ENCODE measurements at regions not wholly inside any gene's neighbourhood (a gene's known extent, or its start where the extent isn't known, plus 50 kb on each side); places are given as distances from the start of the nearest gene placed in this dataset.

- H3K9me3 Mint-ChIP-seq = no peaks in the 10 kb centered on the region
- H3K4me3 Mint-ChIP-seq = no peak overlapping the region
- DNase-seq = no peak
- no peaks in the 10 kb centered on the region for H3K4me1 Mint-ChIP-seq
- H3K36me3 Mint-ChIP-seq = no peaks in the 10 kb centered on the region
- peaks cover 0 to 7% (median 0%) of the 10 kb centered on the region in 3 donors for H3K27me3 Mint-ChIP-seq (ENCODE audit: low read depth in 3 of 3)
- no peak overlapping the region for H3K27ac Mint-ChIP-seq
Observed at GRCh38 chr6:134835993-134836392, 113.9 kb downstream of the ALDH8A1 start.

GRCh38 chr6:134830940-134831339 is 119.0 kb downstream of the ALDH8A1 start:
- H3K4me3 Mint-ChIP-seq = no peak overlapping the region
- H3K27me3 Mint-ChIP-seq (ENCODE audit: low read depth in 3 of 3) = peaks cover 0 to 2% (median 0%) of the 10 kb centered on the region in 3 donors
- no peak for DNase-seq
- no peaks in the 10 kb centered on the region for H3K4me1 Mint-ChIP-seq
- H3K9me3 Mint-ChIP-seq = no peaks in the 10 kb centered on the region
- H3K27ac Mint-ChIP-seq = no peak overlapping the region
- no peaks in the 10 kb centered on the region for H3K36me3 Mint-ChIP-seq

GRCh38 chr6:134830194-134830593 is 119.7 kb downstream of the ALDH8A1 start:
- DNase-seq = no peak
- Mint-ChIP-seq H3K4me1 (no peaks in the 10 kb centered on the region), H3K27ac (no peak overlapping the region), H3K36me3 (no peaks in the 10 kb centered on the region), H3K27me3 (ENCODE audit: low read depth in 3 of 3) (peaks cover 0 to 2% (median 0%) of the 10 kb centered on the region in 3 donors), H3K4me3 (no peak overlapping the region), H3K9me3 (no peaks in the 10 kb centered on the region)

- no peaks in the 10 kb centered on the region for H3K36me3 Mint-ChIP-seq
- no peaks in the 10 kb centered on the region for H3K9me3 Mint-ChIP-seq
- DNase-seq = no peak
Observed at GRCh38 chr6:134828641-134829040, 121.3 kb downstream of the ALDH8A1 start.

GRCh38 chr6:134826889-134827737 is 122.8 kb downstream of the ALDH8A1 start:
- Mint-ChIP-seq H3K27me3 (ENCODE audit: low read depth in 3 of 3) (peaks cover 2 to 3% (median 2%) of the 10 kb centered on the region in 3 donors), H3K36me3 (no peaks in the 10 kb centered on the region), H3K9me3 (no peaks in the 10 kb centered on the region), H3K4me3 (no peak overlapping the region), H3K27ac (no peak overlapping the region), H3K4me1 (no peaks in the 10 kb centered on the region)
- no peak for DNase-seq

More at GRCh38 chr6:134828641-134829040, 121.3 kb downstream of the ALDH8A1 start:
- H3K4me1 Mint-ChIP-seq = no peaks in the 10 kb centered on the region
- H3K27me3 Mint-ChIP-seq (ENCODE audit: low read depth in 3 of 3) = peaks cover under 1 to 3% (median 2%) of the 10 kb centered on the region in 3 donors
- H3K27ac Mint-ChIP-seq = no peak overlapping the region
- no peak overlapping the region for H3K4me3 Mint-ChIP-seq

GRCh38 chr6:134823710-134824034 is 126.2 kb downstream of the ALDH8A1 start:
- H3K4me3 Mint-ChIP-seq = no peak overlapping the region
- DNase-seq = no peak
- H3K4me1 Mint-ChIP-seq = no peaks in the 10 kb centered on the region
- peaks cover 2 to 9% (median 4%) of the 10 kb centered on the region in 3 donors for H3K27me3 Mint-ChIP-seq (ENCODE audit: low read depth in 3 of 3)
- H3K36me3 Mint-ChIP-seq = no peaks in the 10 kb centered on the region
- H3K27ac Mint-ChIP-seq = no peak overlapping the region
- H3K9me3 Mint-ChIP-seq = no peaks in the 10 kb centered on the region

GRCh38 chr6:134822920-134823709 is 126.8 kb downstream of the ALDH8A1 start:
- H3K9me3 Mint-ChIP-seq = no peaks in the 10 kb centered on the region
- no peak overlapping the region for H3K4me3 Mint-ChIP-seq
- no peaks in the 10 kb centered on the region for H3K36me3 Mint-ChIP-seq
- no peaks in the 10 kb centered on the region for H3K4me1 Mint-ChIP-seq
- H3K27me3 Mint-ChIP-seq (ENCODE audit: low read depth in 3 of 3) = peaks cover 2 to 9% (median 4%) of the 10 kb centered on the region in 3 donors
- H3K27ac Mint-ChIP-seq = no peak overlapping the region
- peak; percentile 3 to 17 (median 5) for DNase-seq

GRCh38 chr6:134821928-134822864 is 127.7 kb downstream of the ALDH8A1 start:
- no peak for DNase-seq
- no peaks in the 10 kb centered on the region for H3K9me3 Mint-ChIP-seq
- no peaks in the 10 kb centered on the region for H3K36me3 Mint-ChIP-seq
- peaks cover 2 to 9% (median 2%) of the 10 kb centered on the region in 3 donors for H3K27me3 Mint-ChIP-seq (ENCODE audit: low read depth in 3 of 3)
- no peak overlapping the region for H3K27ac Mint-ChIP-seq
- H3K4me1 Mint-ChIP-seq = no peaks in the 10 kb centered on the region
- no peak overlapping the region for H3K4me3 Mint-ChIP-seq

- Mint-ChIP-seq H3K4me1 (no peaks in the 10 kb centered on the region), H3K27ac (no peak overlapping the region), H3K4me3 (no peak overlapping the region), H3K27me3 (ENCODE audit: low read depth in 3 of 3) (peaks cover 2 to 9% (median 2%) of the 10 kb centered on the region in 3 donors), H3K9me3 (no peaks in the 10 kb centered on the region), H3K36me3 (no peaks in the 10 kb centered on the region)
- no peak for DNase-seq
Observed at GRCh38 chr6:134821397-134821796, 128.5 kb downstream of the ALDH8A1 start.

GRCh38 chr6:134819863-134820800 is 129.8 kb downstream of the ALDH8A1 start:
- no peaks in the 10 kb centered on the region for H3K36me3 Mint-ChIP-seq
- no peaks in the 10 kb centered on the region for H3K9me3 Mint-ChIP-seq
- H3K4me1 Mint-ChIP-seq = no peaks in the 10 kb centered on the region
- no peak for DNase-seq
- H3K27me3 Mint-ChIP-seq (ENCODE audit: low read depth in 3 of 3) = peaks cover 2 to 9% (median 2%) of the 10 kb centered on the region in 3 donors
- no peak overlapping the region for H3K4me3 Mint-ChIP-seq
- no peak overlapping the region for H3K27ac Mint-ChIP-seq

GRCh38 chr6:134819236-134819635 is 130.7 kb downstream of the ALDH8A1 start:
- H3K27ac Mint-ChIP-seq = no peak overlapping the region
- peaks cover 2 to 6% (median 2%) of the 10 kb centered on the region in 3 donors for H3K27me3 Mint-ChIP-seq (ENCODE audit: low read depth in 3 of 3)
- H3K4me1 Mint-ChIP-seq = no peaks in the 10 kb centered on the region
- no peaks in the 10 kb centered on the region for H3K36me3 Mint-ChIP-seq
- DNase-seq = no peak
- no peaks in the 10 kb centered on the region for H3K9me3 Mint-ChIP-seq
- no peak overlapping the region for H3K4me3 Mint-ChIP-seq

- H3K27ac Mint-ChIP-seq = no peak overlapping the region
- H3K36me3 Mint-ChIP-seq = no peaks in the 10 kb centered on the region
- peaks cover 0 to 6% (median 2%) of the 10 kb centered on the region in 3 donors for H3K27me3 Mint-ChIP-seq (ENCODE audit: low read depth in 3 of 3)
- H3K9me3 Mint-ChIP-seq = no peaks in the 10 kb centered on the region
- H3K4me1 Mint-ChIP-seq = no peaks in the 10 kb centered on the region
- no peak overlapping the region for H3K4me3 Mint-ChIP-seq
- no peak for DNase-seq
Observed at GRCh38 chr6:134817448-134817847, 132.5 kb downstream of the ALDH8A1 start.

GRCh38 chr6:134816780-134817179 is 133.1 kb downstream of the ALDH8A1 start:
- Mint-ChIP-seq H3K27me3 (ENCODE audit: low read depth in 3 of 3) (peaks cover 0 to 3% (median 2%) of the 10 kb centered on the region in 3 donors), H3K4me1 (no peaks in the 10 kb centered on the region), H3K4me3 (no peak overlapping the region), H3K27ac (no peak overlapping the region), H3K36me3 (no peaks in the 10 kb centered on the region), H3K9me3 (no peaks in the 10 kb centered on the region)
- DNase-seq = no peak
